GM19328 (cell line): ENCODE measurements at regions not wholly inside any gene's neighbourhood (a gene's known extent, or its start where the extent isn't known, plus 50 kb on each side); places are given as distances from the start of the nearest gene placed in this dataset.

Source experiments
- ATAC-seq: cut with Tn5 transposase; IDR thresholded peaks from one replicate; pipeline ENCODE4 v1.9.1; 2021; ENCODE audit warnings: mild to moderate bottlenecking, moderate library complexity; ENCODE audit not compliant: unreplicated experiment

- ATAC-seq, result no peak
Measured at GRCh38 chr11:42544726-42545125, 767.1 kb upstream of the API5 start.

DNA sequence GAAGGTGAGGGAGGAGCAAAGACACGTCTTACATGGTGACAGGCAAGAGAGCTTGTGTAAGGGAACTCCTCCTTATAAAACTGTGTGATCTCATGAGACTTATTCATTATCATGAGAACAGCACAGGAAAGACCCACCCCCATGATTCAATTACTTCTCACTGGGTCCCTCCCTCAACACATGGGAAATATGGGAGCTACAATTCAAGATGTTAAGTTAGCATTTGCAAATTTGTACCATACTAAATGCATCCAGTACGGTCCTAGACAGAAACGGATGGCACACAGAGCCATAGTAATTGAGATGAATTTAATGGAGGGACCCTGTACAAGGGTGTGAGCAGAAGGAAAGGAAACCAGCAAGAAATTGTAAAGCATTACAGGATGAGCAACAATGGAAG, 765.8 kb upstream of the API5 start:
- no peak for ATAC-seq

GRCh38 chr11:42552786-42553185, 759.0 kb upstream of the API5 start:
- no peak for ATAC-seq

DNA sequence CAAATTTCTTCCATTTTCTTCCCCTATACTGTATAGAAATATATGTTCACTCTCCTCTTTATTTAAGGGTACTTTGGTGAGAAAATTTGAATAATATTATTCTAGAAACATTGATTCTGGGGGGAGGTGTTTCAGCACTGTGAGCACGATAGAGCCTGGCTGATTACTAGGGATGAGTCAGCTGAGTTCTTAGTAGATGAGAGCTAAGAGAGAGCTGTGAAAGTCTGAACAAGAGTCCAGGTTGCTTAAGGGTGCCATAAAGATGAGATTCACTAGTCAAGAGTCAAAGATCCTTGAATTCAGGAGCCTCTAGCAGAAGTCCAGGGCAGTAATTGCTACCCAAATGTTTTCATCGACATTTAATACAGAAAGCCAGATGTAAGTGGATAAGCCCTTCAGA, 756.6 kb upstream of the API5 start:
- ATAC-seq, result no peak

DNA sequence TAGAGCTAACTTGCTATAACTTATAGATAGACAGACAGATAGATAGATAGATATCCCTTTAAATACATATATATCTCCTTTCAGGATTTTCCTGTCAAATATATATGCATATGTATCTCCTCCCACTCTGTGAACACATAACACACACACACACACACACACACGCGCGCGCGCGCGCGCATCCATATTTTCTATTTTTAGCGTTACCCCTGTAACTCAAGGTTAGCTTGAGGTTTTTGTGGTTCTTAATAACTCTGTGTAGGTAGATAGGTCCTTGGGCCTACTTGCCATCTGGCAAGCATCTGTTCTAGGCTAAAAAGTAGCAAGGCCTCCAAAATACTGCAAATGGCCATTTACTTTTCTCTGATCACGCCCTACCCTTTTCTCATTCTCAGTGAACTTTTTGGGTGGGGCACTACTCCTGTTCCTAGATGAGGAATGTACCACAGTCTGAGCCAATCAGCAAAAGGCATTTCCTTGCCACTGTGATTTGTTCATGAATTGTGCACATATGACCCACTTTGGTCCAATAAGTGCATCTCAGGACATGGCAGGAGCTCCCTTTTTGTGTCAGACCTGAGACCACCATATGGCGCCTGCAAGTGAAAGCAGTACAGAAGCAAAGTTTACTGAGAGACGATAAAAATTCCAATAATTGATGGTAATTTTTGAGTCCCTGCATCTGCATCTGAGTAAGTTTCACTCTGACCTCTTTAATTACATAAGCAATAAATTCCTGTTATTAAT, 740.5 kb upstream of the API5 start:
- ATAC-seq, result no peak

GRCh38 chr11:42571878-42572610, 739.8 kb upstream of the API5 start:
- no peak for ATAC-seq

- no peak for ATAC-seq
Measured at GRCh38 chr11:42576318-42576717, 735.5 kb upstream of the API5 start.

DNA sequence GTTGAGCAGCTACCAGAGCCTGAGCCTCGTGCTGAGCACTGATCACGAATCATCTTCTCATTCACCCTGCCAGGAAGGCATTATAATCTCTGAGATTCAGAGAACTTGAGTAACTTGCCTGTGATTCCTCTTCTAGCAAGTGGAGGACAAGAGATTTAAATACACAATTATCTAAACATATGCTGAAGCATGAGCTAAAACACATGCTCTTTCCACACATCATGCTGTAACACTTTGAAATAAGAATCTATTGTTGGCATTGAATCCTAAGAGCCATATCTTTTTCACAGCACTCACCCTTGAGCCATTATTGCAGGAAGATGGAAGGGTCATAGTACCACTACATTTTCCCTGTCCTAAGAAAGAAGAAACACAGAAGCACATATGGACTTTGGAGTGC, 722.5 kb upstream of the API5 start:
- no peak for ATAC-seq

GRCh38 chr11:42591841-42592240, 720.0 kb upstream of the API5 start:
- ATAC-seq, result no peak

- no peak for ATAC-seq
Measured at GRCh38 chr11:42593441-42593840, 718.4 kb upstream of the API5 start.

- no peak for ATAC-seq
Measured at GRCh38 chr11:42595876-42596275, 715.9 kb upstream of the API5 start.

GRCh38 chr11:42596576-42597145, 715.1 kb upstream of the API5 start:
- no peak for ATAC-seq

- no peak for ATAC-seq
Measured at GRCh38 chr11:42598341-42598740, 713.5 kb upstream of the API5 start.

GRCh38 chr11:42620796-42621195, 691.0 kb upstream of the API5 start:
- no peak for ATAC-seq

- ATAC-seq, result no peak
Measured at GRCh38 chr11:42625757-42626665, 685.8 kb upstream of the API5 start.

- no peak for ATAC-seq
Measured at GRCh38 chr11:42631220-42631843, 680.5 kb upstream of the API5 start.

DNA sequence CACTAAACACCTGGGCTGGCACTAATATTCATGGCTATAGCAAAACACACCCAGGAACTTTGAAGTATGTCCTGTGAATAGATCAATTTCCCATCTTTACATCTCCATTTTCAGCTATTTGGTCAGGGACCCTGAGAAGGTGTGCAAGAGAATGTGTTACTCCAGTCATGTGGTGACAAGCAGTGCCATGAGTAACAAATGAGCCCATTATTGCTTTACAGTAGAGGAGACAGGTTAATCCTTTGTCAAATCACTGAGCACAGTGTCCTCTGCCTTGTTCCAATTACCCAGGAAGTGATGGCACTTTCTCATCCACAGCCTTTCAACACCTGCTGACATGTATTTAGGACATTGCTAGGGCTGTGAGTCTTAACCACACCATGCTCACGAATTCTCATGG, 664.8 kb upstream of the API5 start:
- no peak for ATAC-seq

GRCh38 chr11:42647993-42648392, 663.8 kb upstream of the API5 start:
- ATAC-seq, result no peak

GRCh38 chr11:42651621-42652020, 660.2 kb upstream of the API5 start:
- ATAC-seq, result no peak

- ATAC-seq, result no peak
Measured at GRCh38 chr11:42657169-42657568, 654.6 kb upstream of the API5 start.

- no peak for ATAC-seq
Measured at GRCh38 chr11:42661942-42662341, 649.9 kb upstream of the API5 start.
